GM06990 (cell line): ENCODE measurements at regions not wholly inside any gene's neighbourhood (a gene's known extent, or its start where the extent isn't known, plus 50 kb on each side); places are given as distances from the start of the nearest gene placed in this dataset.

Source experiments
- DNase-seq: peaks from one replicate; pipeline ENCODE4 v3.0.0-alpha.2; 2011; ENCODE audit not compliant: insufficient read length; ENCODE audit errors: extremely low read depth
- H3K27me3 ChIP-seq: replicated peaks from 2 replicates; pipeline ENCODE4 v1.6.0; 2011; ENCODE audit warnings: low read length; ENCODE audit not compliant: control insufficient read depth, insufficient read depth
- H3K36me3 ChIP-seq: 2 replicates; pipeline ENCODE4 v1.5.1; 2011; ENCODE audit warnings: low read length; ENCODE audit not compliant: control insufficient read depth, insufficient read depth
- H3K4me3 ChIP-seq: replicated peaks from 2 replicates; pipeline ENCODE4 v1.5.1; 2011; ENCODE audit warnings: low read depth, mild to moderate bottlenecking, control low read depth, low read length
- CTCF ChIP-seq: IDR thresholded peaks from 2 replicates; pipeline ENCODE4 v1.5.1; 2011; ENCODE audit warnings: low read length, control low read depth, mild to moderate bottlenecking, inconsistent platforms; ENCODE audit not compliant: insufficient read depth, poor library complexity, severe bottlenecking

- no peak for DNase-seq
- no peaks in the 10 kb centered on the region for H3K36me3 ChIP-seq
- no peak overlapping the region for H3K4me3 ChIP-seq
- no peak for TF ChIP-seq CTCF
- H3K27me3 ChIP-seq: no peaks in the 10 kb centered on the region
These were observed 111.5 kb upstream of the COL8A1 start for GRCh38 chr3:99526921-99527320.

GRCh38 chr3:99524559-99524958 lies 113.8 kb upstream of the COL8A1 start:
- Histone ChIP-seq H3K36me3 (no peaks in the 10 kb centered on the region), H3K4me3 (no peak overlapping the region), H3K27me3 (no peaks in the 10 kb centered on the region)
- no peak for DNase-seq
- no peak for TF ChIP-seq CTCF

GRCh38 chr3:99523431-99524127 lies 114.8 kb upstream of the COL8A1 start:
- no peak for TF ChIP-seq CTCF
- no peak for DNase-seq
- Histone ChIP-seq H3K4me3 (no peak overlapping the region), H3K27me3 (no peaks in the 10 kb centered on the region), H3K36me3 (no peaks in the 10 kb centered on the region)

GRCh38 chr3:99522147-99522546 lies 116.2 kb upstream of the COL8A1 start:
- TF ChIP-seq CTCF: no peak
- no peaks in the 10 kb centered on the region for H3K36me3 ChIP-seq
- DNase-seq: no peak
- H3K4me3 ChIP-seq: no peak overlapping the region
- H3K27me3 ChIP-seq: no peaks in the 10 kb centered on the region

- TF ChIP-seq CTCF: no peak
- no peak overlapping the region for H3K4me3 ChIP-seq
- no peaks in the 10 kb centered on the region for H3K36me3 ChIP-seq
- H3K27me3 ChIP-seq: no peaks in the 10 kb centered on the region
- DNase-seq: no peak
These were observed 116.8 kb upstream of the COL8A1 start for GRCh38 chr3:99521551-99521950.

GRCh38 chr3:99520513-99520912 lies 117.9 kb upstream of the COL8A1 start:
- H3K36me3 ChIP-seq: no peaks in the 10 kb centered on the region
- H3K4me3 ChIP-seq: no peak overlapping the region
- H3K27me3 ChIP-seq: no peaks in the 10 kb centered on the region
- no peak for TF ChIP-seq CTCF
- no peak for DNase-seq
